Spleen (tissue), 11 donors: ENCODE measurements at regions not wholly inside any gene's neighbourhood (a gene's known extent, or its start where the extent isn't known, plus 50 kb on each side); places are given as distances from the start of the nearest gene placed in this dataset.

Experiments used
- DNase-seq: peaks from one replicate; pipeline ENCODE4 v3.0.0-alpha.2; 2020
- H3K27ac ChIP-seq, 8 donors: fragments of 200-600 bp; sonication (generic) in 7 of 8; 1 replicate in 4 of 8; 2 replicates in 4 of 8; pipeline versions ENCODE4 v1.5.0 to v1.8.0; 2016 to 2021; ENCODE audit warnings: inconsistent platforms in 4 of 8, mild to moderate bottlenecking in 4 of 8, moderate library complexity in 1 of 8
- H3K27me3 ChIP-seq, 7 donors: fragments of 200-600 bp; sonication (generic) in 6 of 7; replicated peaks in 1 of 7; 1 replicate in 4 of 7; 2 replicates in 3 of 7; pipeline versions ENCODE4 v1.5.0 to v1.8.0; 2016 to 2021; ENCODE audit warnings: inconsistent platforms in 3 of 7, mild to moderate bottlenecking in 1 of 7
- H3K36me3 ChIP-seq, 6 donors: fragments of 200-600 bp; sonication (generic) in 5 of 6; 1 replicate in 4 of 6; 2 replicates in 2 of 6; pipeline versions ENCODE4 v1.5.0 to v1.8.0; 2016 to 2021; ENCODE audit warnings: inconsistent platforms in 2 of 6
- H3K4me1 ChIP-seq, 6 donors: fragments of 200-600 bp; sonication (generic) in 5 of 6; 1 replicate in 3 of 6; 2 replicates in 3 of 6; pipeline versions ENCODE4 v1.5.0 to v1.8.0; 2016 to 2021; ENCODE audit warnings: inconsistent platforms in 3 of 6
- H3K4me3 ChIP-seq, 8 donors: fragments of 200-600 bp; sonication (generic) in 7 of 8; 1 replicate in 4 of 8; 2 replicates in 4 of 8; pipeline versions ENCODE4 v1.5.0 to v1.8.0; 2016 to 2021; ENCODE audit warnings: inconsistent platforms in 4 of 8, mild to moderate bottlenecking in 4 of 8, moderate library complexity in 2 of 8
- H3K9me3 ChIP-seq, 8 donors: fragments of 200-600 bp; sonication (generic) in 7 of 8; 1 replicate in 4 of 8; 2 replicates in 4 of 8; pipeline versions ENCODE4 v1.5.0 to v1.8.0; 2016 to 2021; ENCODE audit warnings: inconsistent platforms in 4 of 8
- POLR2A ChIP-seq, 3 donors: fragments of 450-650 bp; IDR thresholded peaks; one replicate each; pipeline ENCODE4 v1.5.1; 2017; ENCODE audit warnings: antibody characterized with exemption in 3 of 3, mild to moderate bottlenecking in 1 of 3
- POLR2AphosphoS5 ChIP-seq, 3 donors: sonication (generic); formaldehyde crosslinking; IDR thresholded peaks; one replicate each; pipeline ENCODE4 v1.5.1; 2017; ENCODE audit warnings: antibody characterized with exemption in 3 of 3
- WGBS, 5 donors: extraction: QIAGEN DNeasy Blood & Tissue Kit in 3 of 5; methylation state at CpG; one replicate each; pipeline versions ENCODE4 v1.1.5 to v1.1.7; 2013 to 2018; 5-methylcytosine and 5-hydroxymethylcytosine counted together
- intact Hi-C: fragments of 100-400 bp; cut with DNase I; formaldehyde crosslinking; loops from one replicate; pipeline ENCODE4 v1.15.0; 2023; ENCODE audit warnings: low total_unique reads
- TF ChIP-seq, protein P1 (sequence below), 11 experiments: fragments of 200-600 bp in 7 of 11; fragments of 450-650 bp in 4 of 11; sonication (generic) in 4 of 11; IDR thresholded peaks in 8 of 11; conservative IDR thresholded peaks in 3 of 11; 1 replicate in 7 of 11; 2 replicates in 4 of 11; pipeline versions ENCODE4 v1.4.0 to v1.8.0; 2016 to 2021; ENCODE audit warnings: antibody characterized with exemption in 11 of 11, inconsistent platforms in 4 of 11, mild to moderate bottlenecking in 1 of 11
- donor health status: healthy with polysubstance abuse.
- donor health status: DM: no; HTN: no; CAD: no; lungs with moderate emphysema.
- donor health status: DM: no; HTN: no; CAD: no.
- donor health status: Bipolar disorder and iron deficiency.
- donor health status: healthy.
- donor health status: DM: no; HTN: no; CAD: no.
- donor health status: DM: yes; HTN: yes; CAD: no.

DNA sequence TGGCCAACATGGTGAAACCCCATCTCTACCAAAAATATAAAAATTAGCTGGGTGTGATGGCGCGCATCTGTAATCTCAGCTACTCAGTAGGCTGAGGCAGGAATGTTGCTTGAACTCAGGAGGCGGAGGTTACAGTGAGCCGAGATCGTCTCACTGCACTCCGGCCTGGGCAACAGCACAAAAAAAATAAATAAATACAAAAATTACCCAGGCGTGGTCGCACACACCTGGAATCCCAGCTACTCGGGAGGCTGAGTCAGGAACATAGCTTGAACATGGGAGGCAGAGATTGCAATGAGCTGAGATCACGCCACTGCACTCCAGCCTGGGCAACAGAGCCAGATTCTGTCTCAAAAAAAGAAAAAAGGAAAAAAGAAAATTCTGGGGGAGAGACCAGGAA is 80.1 kb downstream of the PHETA1 start:
- DNase-seq, result no peak
- H3K27me3 ChIP-seq, result peaks cover 0 to 5% (median 0%) of the 10 kb centered on the region in 7 donors
- H3K9me3 ChIP-seq, result peaks cover 0 to 7% (median 4%) of the 10 kb centered on the region in 8 donors
- no peak overlapping the region for H3K27ac ChIP-seq
- intact Hi-C loops, result no loop called here
- 88 to 93% (median 91%) methylated on average over 10 of the region's 10 CpGs for WGBS, 5 donors
- no peak overlapping the region for H3K4me3 ChIP-seq
- H3K36me3 ChIP-seq, result no peaks in the 10 kb centered on the region
- no peaks in the 10 kb centered on the region for H3K4me1 ChIP-seq
- TF ChIP-seq POLR2A (IDR thresholded peaks at IDR 0.05) (no peak), POLR2AphosphoS5 (IDR thresholded peaks at IDR 0.05) (no peak)
- TF ChIP-seq, protein P1, sequence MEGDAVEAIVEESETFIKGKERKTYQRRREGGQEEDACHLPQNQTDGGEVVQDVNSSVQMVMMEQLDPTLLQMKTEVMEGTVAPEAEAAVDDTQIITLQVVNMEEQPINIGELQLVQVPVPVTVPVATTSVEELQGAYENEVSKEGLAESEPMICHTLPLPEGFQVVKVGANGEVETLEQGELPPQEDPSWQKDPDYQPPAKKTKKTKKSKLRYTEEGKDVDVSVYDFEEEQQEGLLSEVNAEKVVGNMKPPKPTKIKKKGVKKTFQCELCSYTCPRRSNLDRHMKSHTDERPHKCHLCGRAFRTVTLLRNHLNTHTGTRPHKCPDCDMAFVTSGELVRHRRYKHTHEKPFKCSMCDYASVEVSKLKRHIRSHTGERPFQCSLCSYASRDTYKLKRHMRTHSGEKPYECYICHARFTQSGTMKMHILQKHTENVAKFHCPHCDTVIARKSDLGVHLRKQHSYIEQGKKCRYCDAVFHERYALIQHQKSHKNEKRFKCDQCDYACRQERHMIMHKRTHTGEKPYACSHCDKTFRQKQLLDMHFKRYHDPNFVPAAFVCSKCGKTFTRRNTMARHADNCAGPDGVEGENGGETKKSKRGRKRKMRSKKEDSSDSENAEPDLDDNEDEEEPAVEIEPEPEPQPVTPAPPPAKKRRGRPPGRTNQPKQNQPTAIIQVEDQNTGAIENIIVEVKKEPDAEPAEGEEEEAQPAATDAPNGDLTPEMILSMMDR (IDR thresholded peaks at IDR 0.05 in 8 of 11, conservative IDR thresholded peaks at IDR 0.05 in 3 of 11), result no peak

DNA sequence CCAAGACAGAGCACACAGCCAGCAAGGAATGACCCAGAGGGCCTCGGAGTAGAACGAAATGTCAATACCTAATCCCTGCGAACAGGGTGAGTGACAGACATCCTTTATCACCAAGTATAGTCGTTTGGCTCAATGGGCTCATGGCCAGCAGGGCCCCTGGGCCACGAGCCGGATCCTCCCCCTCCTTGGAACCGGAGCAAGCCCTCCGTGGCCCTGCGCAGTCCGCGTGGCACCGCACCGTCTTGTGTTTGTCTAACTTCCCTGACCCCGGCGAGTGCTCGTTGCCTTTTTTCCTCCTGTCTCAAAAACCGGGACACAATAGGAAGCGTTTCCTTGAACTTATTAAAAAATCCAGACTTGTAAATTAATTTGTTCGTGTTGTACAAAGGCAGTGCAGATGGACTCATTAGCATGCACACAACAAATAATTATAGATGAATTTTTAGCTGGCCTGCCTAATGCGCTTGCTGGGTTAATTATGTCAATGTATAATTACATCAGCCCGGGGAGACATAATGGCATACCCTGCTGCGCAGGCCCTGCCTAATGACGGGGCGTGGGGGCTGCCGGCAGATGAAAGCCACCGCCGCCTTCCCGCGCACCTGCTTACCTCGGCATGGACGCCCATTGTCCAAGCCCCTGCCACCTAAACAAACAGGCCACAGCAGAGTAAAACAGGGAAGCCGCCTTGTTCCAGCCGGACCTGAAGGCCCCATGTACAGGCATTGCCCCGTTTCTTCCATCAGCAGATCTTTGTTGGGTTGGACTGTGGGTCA is 81.6 kb downstream of the PHETA1 start:
- WGBS, 5 donors, result 82 to 90% (median 87%) methylated on average over 34 of the region's 34 CpGs
- Histone ChIP-seq H3K4me1 (no peaks in the 10 kb centered on the region), H3K27ac (no peak overlapping the region), H3K27me3 (peaks cover 0 to 5% (median 0%) of the 10 kb centered on the region in 7 donors), H3K36me3 (no peaks in the 10 kb centered on the region), H3K4me3 (no peak overlapping the region), H3K9me3 (peaks cover 0 to 7% (median 4%) of the 10 kb centered on the region in 8 donors)
- DNase-seq, result no peak
- no peak for TF ChIP-seq POLR2A (IDR thresholded peaks at IDR 0.05)
- TF ChIP-seq, protein P1 (IDR thresholded peaks at IDR 0.05 in 8 of 11, conservative IDR thresholded peaks at IDR 0.05 in 3 of 11), result no peak
- no peak for TF ChIP-seq POLR2AphosphoS5 (IDR thresholded peaks at IDR 0.05)
- intact Hi-C loops, result no loop called here

DNA sequence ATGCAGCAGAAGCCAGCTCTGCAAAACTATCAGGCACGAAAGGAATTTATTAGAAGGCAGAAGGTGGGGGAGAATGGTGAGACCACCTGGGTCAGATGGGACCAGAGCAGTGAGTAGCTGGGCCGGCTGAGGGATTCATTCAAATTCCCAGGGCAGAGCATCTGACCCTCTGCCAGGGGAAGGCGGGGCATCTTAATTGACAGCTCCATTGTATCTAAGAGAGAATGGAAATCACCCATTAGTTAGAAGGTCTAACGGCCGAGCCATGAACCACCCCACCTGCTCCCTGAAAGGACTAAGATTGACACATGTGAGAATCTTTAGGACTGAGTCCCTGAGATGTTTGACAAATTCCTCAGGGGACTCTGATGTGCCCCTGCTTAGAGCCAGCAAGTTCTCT is 83.7 kb downstream of the PHETA1 start:
- no peak overlapping the region for H3K27ac ChIP-seq
- 68 to 89% (median 81%) methylated on average over 5 of the region's 5 CpGs for WGBS, 5 donors

DNA sequence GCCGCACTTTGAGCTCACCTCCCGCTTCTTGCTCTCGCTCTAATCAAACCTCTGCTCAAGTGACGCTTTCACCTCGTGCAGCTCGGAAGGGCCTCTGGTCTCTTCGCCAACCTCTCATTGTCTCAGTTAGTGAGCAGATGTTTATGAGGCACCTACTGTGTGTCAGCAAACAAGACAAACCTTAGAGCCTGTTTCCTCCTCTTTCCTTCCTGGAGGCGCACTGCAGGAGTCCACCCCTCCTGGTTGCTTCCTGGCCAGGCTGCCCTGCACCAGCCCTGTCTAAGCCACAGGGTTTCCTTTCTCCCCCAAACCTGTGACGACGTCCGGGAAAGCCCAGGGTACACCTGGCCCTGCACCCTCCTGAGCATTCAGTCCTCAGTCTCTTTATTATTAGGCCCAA is 84.2 kb downstream of the PHETA1 start:
- Histone ChIP-seq H3K4me1 (no peaks in the 10 kb centered on the region), H3K27ac (no peak overlapping the region), H3K27me3 (peaks cover 0 to 20% (median 0%) of the 10 kb centered on the region in 7 donors), H3K4me3 (no peak overlapping the region), H3K36me3 (no peaks in the 10 kb centered on the region), H3K9me3 (peaks cover 0 to 17% (median 11%) of the 10 kb centered on the region in 8 donors)
- intact Hi-C loops, result no loop called here
- 70 to 73% (median 73%) methylated on average over 11 of the region's 11 CpGs for WGBS, 5 donors
- no peak for TF ChIP-seq POLR2A (IDR thresholded peaks at IDR 0.05)
- TF ChIP-seq, protein P1 (IDR thresholded peaks at IDR 0.05 in 8 of 11, conservative IDR thresholded peaks at IDR 0.05 in 3 of 11), result no peak
- no peak for TF ChIP-seq POLR2AphosphoS5 (IDR thresholded peaks at IDR 0.05)
- no peak for DNase-seq

More for the DNA sequence above, 83.7 kb downstream of the PHETA1 start:
- Histone ChIP-seq H3K4me3 (no peak overlapping the region), H3K27me3 (peaks cover 0 to 15% (median 0%) of the 10 kb centered on the region in 7 donors), H3K36me3 (no peaks in the 10 kb centered on the region), H3K4me1 (no peaks in the 10 kb centered on the region), H3K9me3 (peaks cover 0 to 13% (median 10%) of the 10 kb centered on the region in 8 donors)
- intact Hi-C loops, result no loop called here
- DNase-seq, result no peak
- TF ChIP-seq POLR2AphosphoS5 (IDR thresholded peaks at IDR 0.05) (no peak), POLR2A (IDR thresholded peaks at IDR 0.05) (no peak)
- TF ChIP-seq, protein P1 (IDR thresholded peaks at IDR 0.05 in 8 of 11, conservative IDR thresholded peaks at IDR 0.05 in 3 of 11), result no peak
